Thyroid gland (tissue), 4 donors: ENCODE measurements at regions not wholly inside any gene's neighbourhood (a gene's known extent, or its start where the extent isn't known, plus 50 kb on each side); places are given as distances from the start of the nearest gene placed in this dataset.

ENCODE experiments used
- POLR2A ChIP-seq, 2 donors: fragments of 450-650 bp; IDR thresholded peaks; one replicate each; pipeline ENCODE4 v1.6.1; 2017; ENCODE audit warnings: antibody characterized with exemption in 2 of 2, mild to moderate bottlenecking in 2 of 2, moderate library complexity in 1 of 2
- TF ChIP-seq, protein P1 (sequence below), 6 experiments: fragments of 200-600 bp in 3 of 6; fragments of 450-650 bp in 3 of 6; sonication (generic) in 3 of 6; IDR thresholded peaks; one replicate each; pipeline ENCODE4 v1.5.1; 2016 to 2019; ENCODE audit warnings: antibody characterized with exemption in 6 of 6, mild to moderate bottlenecking in 2 of 6, inconsistent platforms in 1 of 6, moderate library complexity in 1 of 6

DNA sequence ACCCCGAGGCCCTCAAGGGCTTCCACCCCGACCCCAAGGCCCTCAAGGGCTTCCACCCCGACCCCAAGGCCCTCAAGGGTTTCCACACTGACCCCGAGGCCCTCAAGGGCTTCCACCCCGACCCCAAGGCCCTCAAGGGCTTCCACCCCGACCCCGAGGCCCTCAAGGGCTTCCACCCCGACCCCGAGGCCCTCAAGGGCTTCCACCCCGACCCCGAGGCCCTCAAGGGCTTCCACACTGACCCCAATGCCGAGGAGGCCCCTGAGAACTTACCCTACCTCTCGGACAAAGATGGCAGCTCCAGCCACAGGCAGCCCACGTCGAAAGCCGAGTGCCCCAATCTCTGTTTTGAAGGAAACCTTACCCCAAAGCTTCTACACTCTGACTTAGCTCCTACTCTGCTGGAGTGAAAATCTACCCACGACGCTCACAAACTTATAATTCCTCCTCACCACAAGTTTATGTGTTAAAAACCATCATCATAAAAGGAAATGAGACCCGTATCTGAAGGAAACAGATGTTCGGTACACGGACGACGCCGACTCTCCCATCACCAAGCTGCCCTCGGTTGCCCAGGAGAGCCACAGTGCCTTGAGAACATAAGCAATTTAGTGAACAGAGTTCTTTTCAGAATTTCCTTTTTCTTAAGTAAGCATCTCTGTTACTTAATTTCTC, 61.2 kb upstream of the RPH3AL start:
- TF ChIP-seq, protein P1, sequence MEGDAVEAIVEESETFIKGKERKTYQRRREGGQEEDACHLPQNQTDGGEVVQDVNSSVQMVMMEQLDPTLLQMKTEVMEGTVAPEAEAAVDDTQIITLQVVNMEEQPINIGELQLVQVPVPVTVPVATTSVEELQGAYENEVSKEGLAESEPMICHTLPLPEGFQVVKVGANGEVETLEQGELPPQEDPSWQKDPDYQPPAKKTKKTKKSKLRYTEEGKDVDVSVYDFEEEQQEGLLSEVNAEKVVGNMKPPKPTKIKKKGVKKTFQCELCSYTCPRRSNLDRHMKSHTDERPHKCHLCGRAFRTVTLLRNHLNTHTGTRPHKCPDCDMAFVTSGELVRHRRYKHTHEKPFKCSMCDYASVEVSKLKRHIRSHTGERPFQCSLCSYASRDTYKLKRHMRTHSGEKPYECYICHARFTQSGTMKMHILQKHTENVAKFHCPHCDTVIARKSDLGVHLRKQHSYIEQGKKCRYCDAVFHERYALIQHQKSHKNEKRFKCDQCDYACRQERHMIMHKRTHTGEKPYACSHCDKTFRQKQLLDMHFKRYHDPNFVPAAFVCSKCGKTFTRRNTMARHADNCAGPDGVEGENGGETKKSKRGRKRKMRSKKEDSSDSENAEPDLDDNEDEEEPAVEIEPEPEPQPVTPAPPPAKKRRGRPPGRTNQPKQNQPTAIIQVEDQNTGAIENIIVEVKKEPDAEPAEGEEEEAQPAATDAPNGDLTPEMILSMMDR (IDR thresholded peaks at IDR 0.05) = no peak
- no peak for TF ChIP-seq POLR2A (IDR thresholded peaks at IDR 0.05)
